KMS-11 (cell line): ENCODE measurements at regions not wholly inside any gene's neighbourhood (a gene's known extent, or its start where the extent isn't known, plus 50 kb on each side); places are given as distances from the start of the nearest gene placed in this dataset.

Experiments used
- H2AFZ ChIP-seq: fragments of 200-600 bp; sonication (generic); 2 replicates; pipeline ENCODE4 v1.6.1; 2016; ENCODE audit warnings: antibody characterized with exemption, mixed run types, low read depth
- H3K27ac ChIP-seq: fragments of 200-600 bp; sonication (generic); 2 replicates; pipeline ENCODE4 v1.6.1; 2016; ENCODE audit warnings: mild to moderate bottlenecking, mixed run types
- H3K27me3 ChIP-seq: fragments of 200-600 bp; sonication (generic); 2 replicates; pipeline ENCODE4 v1.6.1; 2017; ENCODE audit warnings: mild to moderate bottlenecking, low read depth, mixed run types, moderate library complexity; ENCODE audit not compliant: insufficient read depth
- H3K36me3 ChIP-seq: fragments of 200-600 bp; sonication (generic); 2 replicates; pipeline ENCODE4 v1.6.1; 2017; ENCODE audit warnings: mild to moderate bottlenecking, mixed run types; ENCODE audit not compliant: insufficient read depth
- H3K4me1 ChIP-seq: fragments of 200-600 bp; sonication (generic); 2 replicates; pipeline ENCODE4 v1.6.1; 2016; ENCODE audit warnings: mild to moderate bottlenecking, low read depth, mixed run types; ENCODE audit not compliant: poor library complexity, severe bottlenecking
- H3K4me2 ChIP-seq: fragments of 200-600 bp; sonication (generic); 2 replicates; pipeline ENCODE4 v1.7.0; 2016; ENCODE audit warnings: mild to moderate bottlenecking, mixed run types
- H3K4me3 ChIP-seq: fragments of 200-600 bp; sonication (generic); IDR thresholded peaks from 2 replicates; pipeline ENCODE4 v1.6.1; 2017; ENCODE audit warnings: low read depth, low read length, mixed read lengths; ENCODE audit not compliant: insufficient read depth
- H3K79me2 ChIP-seq: fragments of 200-600 bp; sonication (generic); 2 replicates; pipeline ENCODE4 v1.6.1; 2016; ENCODE audit warnings: low read depth, mixed run types; ENCODE audit not compliant: insufficient read depth
- H3K9ac ChIP-seq: fragments of 200-600 bp; sonication (generic); 2 replicates; pipeline ENCODE4 v1.6.1; 2016; ENCODE audit warnings: mild to moderate bottlenecking, mixed run types
- H4K20me1 ChIP-seq: fragments of 200-600 bp; sonication (generic); 2 replicates; pipeline ENCODE4 v1.6.1; 2016; ENCODE audit warnings: mild to moderate bottlenecking, mixed run types; ENCODE audit not compliant: insufficient read depth
- CTCF ChIP-seq: fragments of 200-600 bp; sonication (generic); conservative IDR thresholded peaks from 2 replicates; pipeline ENCODE4 v1.6.1; 2017; ENCODE audit warnings: low read depth, mild to moderate bottlenecking, antibody characterized with exemption, low read length, moderate library complexity, mixed read lengths

- TF ChIP-seq CTCF: no peak
- no peaks in the 10 kb centered on the region for H3K79me2 ChIP-seq
- H4K20me1 ChIP-seq: no peaks in the 10 kb centered on the region
- no peak overlapping the region for H3K4me3 ChIP-seq
- no peak overlapping the region for H3K27ac ChIP-seq
- no peak overlapping the region for H3K4me2 ChIP-seq
- no peaks in the 10 kb centered on the region for H3K27me3 ChIP-seq
- H2AFZ ChIP-seq: no peak overlapping the region
- peaks cover 16% of the 10 kb centered on the region for H3K4me1 ChIP-seq
- H3K36me3 ChIP-seq: no peaks in the 10 kb centered on the region
- H3K9ac ChIP-seq: no peak overlapping the region
These were observed 335.4 kb downstream of the RRAGC start for GRCh38 chr1:38524025-38524641.

GRCh38 chr1:38523568-38523939 lies 336.0 kb downstream of the RRAGC start:
- no peak overlapping the region for H2AFZ ChIP-seq
- H3K27me3 ChIP-seq: no peaks in the 10 kb centered on the region
- no peaks in the 10 kb centered on the region for H3K36me3 ChIP-seq
- H4K20me1 ChIP-seq: no peaks in the 10 kb centered on the region
- no peak overlapping the region for H3K9ac ChIP-seq
- peaks cover 16% of the 10 kb centered on the region for H3K4me1 ChIP-seq
- H3K4me2 ChIP-seq: no peak overlapping the region
- no peak overlapping the region for H3K27ac ChIP-seq
- H3K4me3 ChIP-seq: no peak overlapping the region
- no peak for TF ChIP-seq CTCF
- no peaks in the 10 kb centered on the region for H3K79me2 ChIP-seq

- Histone ChIP-seq H3K4me3 (no peak overlapping the region), H4K20me1 (no peaks in the 10 kb centered on the region), H2AFZ (no peak overlapping the region), H3K36me3 (no peaks in the 10 kb centered on the region), H3K27ac (no peak overlapping the region), H3K4me2 (no peak overlapping the region), H3K9ac (no peak overlapping the region), H3K27me3 (no peaks in the 10 kb centered on the region), H3K79me2 (no peaks in the 10 kb centered on the region), H3K4me1 (peaks cover 16% of the 10 kb centered on the region)
- no peak for TF ChIP-seq CTCF
These were observed 336.5 kb downstream of the RRAGC start for GRCh38 chr1:38522915-38523567.

GRCh38 chr1:38516560-38516959 lies 343.0 kb downstream of the RRAGC start:
- Histone ChIP-seq H3K27me3 (no peaks in the 10 kb centered on the region), H3K79me2 (no peaks in the 10 kb centered on the region), H3K36me3 (no peaks in the 10 kb centered on the region), H3K4me3 (no peak overlapping the region), H2AFZ (no peak overlapping the region), H3K4me2 (no peak overlapping the region), H3K4me1 (no peaks in the 10 kb centered on the region), H4K20me1 (no peaks in the 10 kb centered on the region), H3K27ac (no peak overlapping the region), H3K9ac (no peak overlapping the region)
- TF ChIP-seq CTCF: no peak
